Lower leg skin (tissue), 3 donors: ENCODE measurements at regions not wholly inside any gene's neighbourhood (a gene's known extent, or its start where the extent isn't known, plus 50 kb on each side); places are given as distances from the start of the nearest gene placed in this dataset.

Experiments used
- CTCF ChIP-seq, 3 donors: fragments of 450-650 bp; IDR thresholded peaks; one replicate each; pipeline ENCODE4 v1.5.1; 2016; ENCODE audit warnings: antibody characterized with exemption in 3 of 3, mild to moderate bottlenecking in 3 of 3, moderate library complexity in 2 of 3
- POLR2A ChIP-seq, 2 donors: fragments of 450-650 bp; IDR thresholded peaks; one replicate each; pipeline ENCODE4 v1.6.1; 2016 to 2017; ENCODE audit warnings: antibody characterized with exemption in 2 of 2, mild to moderate bottlenecking in 1 of 2, moderate library complexity in 1 of 2

- no peak for TF ChIP-seq CTCF (IDR thresholded peaks at IDR 0.05)
- no peak for TF ChIP-seq POLR2A (IDR thresholded peaks at IDR 0.05)
Measured at GRCh38 chr2:146312899-146313298, 1531.9 kb upstream of the ACVR2A start.
